ENCODE measurements at regions not wholly inside any gene's neighbourhood (a gene's known extent, or its start where the extent isn't known, plus 50 kb on each side); places are given as distances from the start of the nearest gene placed in this dataset.

DNA sequence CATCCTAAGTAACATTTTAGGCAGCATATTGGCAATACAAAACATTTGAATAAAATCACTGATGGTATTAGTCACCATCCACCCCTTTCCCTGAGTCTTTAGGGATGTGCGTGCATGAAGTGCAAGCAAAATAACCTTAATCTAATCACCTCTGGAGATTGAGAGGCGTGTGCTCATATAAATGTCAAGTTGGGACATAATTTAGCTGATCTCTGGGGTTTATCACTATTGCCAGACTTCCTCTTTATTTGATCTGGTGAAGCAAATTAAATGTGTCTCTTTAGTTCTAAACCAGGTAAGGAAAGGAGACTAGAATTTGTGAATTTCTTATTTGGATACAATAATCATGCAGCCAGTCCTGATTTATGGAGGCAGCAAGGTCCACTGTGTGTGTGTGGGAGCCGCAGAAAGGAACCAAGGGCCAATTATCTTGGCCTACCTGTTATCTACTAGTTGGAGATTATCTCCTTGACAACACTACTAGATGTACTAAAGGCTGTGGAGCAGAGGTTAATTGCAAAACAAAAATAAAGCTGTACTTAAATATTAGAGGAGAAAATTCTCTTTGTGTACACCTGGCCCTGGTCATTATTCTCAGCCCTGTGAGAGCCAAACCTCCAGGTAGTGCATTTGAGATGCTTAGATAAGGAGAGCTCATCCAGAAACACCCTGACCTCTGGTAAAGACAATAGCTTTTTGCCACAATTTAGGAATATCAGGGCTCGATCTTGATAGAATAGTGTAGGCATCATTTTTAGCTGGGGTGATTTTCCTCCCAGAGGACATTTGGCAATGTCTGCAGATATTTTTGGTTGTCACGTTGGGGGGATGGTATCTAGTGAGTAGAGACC is 78.2 kb downstream of the HRH4 start:
- no peaks in the 10 kb centered on the region; the same call in 1 of the 2 replicates for H3K79me2 ChIP-seq (ENCODE audit: insufficient read depth, low read length)
- H3K9me3 ChIP-seq (ENCODE audit: control insufficient read depth, low read depth, low read length), result no peaks in the 10 kb centered on the region
- DNase-seq, result no peak
- no peak overlapping the region for H4K91ac ChIP-seq (ENCODE audit: insufficient read length, low read depth, low read length)
- H3K4me2 ChIP-seq (ENCODE audit: insufficient read depth, insufficient read length, low read length), result no peak overlapping the region
- H3K56ac ChIP-seq (ENCODE audit: insufficient read length, low read depth, low read length), result no peak overlapping the region
- H3K79me1 ChIP-seq (ENCODE audit: insufficient read depth, low read depth, low read length, poor library complexity, severe bottlenecking), result no peaks in the 10 kb centered on the region
- H2BK15ac ChIP-seq (ENCODE audit: low read depth, low read length), result no peak overlapping the region
- H3K14ac ChIP-seq (ENCODE audit: insufficient read depth, low read length), result no peak overlapping the region
- no peak overlapping the region for H3K23ac ChIP-seq (ENCODE audit: insufficient read length, low read depth, low read length)
- H3K18ac ChIP-seq (ENCODE audit: insufficient read length, low read depth, low read length), result no peak overlapping the region
- H4K5ac ChIP-seq (ENCODE audit: insufficient read length, low read depth, low read length), result no peak overlapping the region
- no peak overlapping the region for H4K8ac ChIP-seq (replicated peaks; ENCODE audit: insufficient read length, low read depth, low read length)
- no CpG with 5 or more reads among the region's 5 CpGs for WGBS (ENCODE audit: extremely low coverage, insufficient read length, low lambda C conversion rate)
- H2BK5ac ChIP-seq (ENCODE audit: insufficient read length, low read length), result no peak overlapping the region
- Mint-ChIP-seq H3K4me3 (no peak overlapping the region), H3K9me3 (no peaks in the 10 kb centered on the region), H3K27ac (no peak overlapping the region), H3K4me1 (peaks cover 0 to 5% of the 10 kb centered on the region in 2 experiments; a peak in 1 of 4 replicates), H3K27me3 (ENCODE audit: low read depth) (peaks cover 6% of the 10 kb centered on the region), H3K36me3 (ENCODE audit: insufficient read depth in 1 of 3, low read depth in 3 of 3) (no peaks in the 10 kb centered on the region)
- no peaks in the 10 kb centered on the region for H4K20me1 ChIP-seq (ENCODE audit: control insufficient read depth, insufficient read depth, insufficient read length)
- H3K4me1 ChIP-seq (ENCODE audit: insufficient read depth, low read length), result no peaks in the 10 kb centered on the region
- H2BK20ac ChIP-seq (ENCODE audit: low read depth, low read length, poor library complexity, severe bottlenecking), result no peak overlapping the region
- no peak overlapping the region for H2BK120ac ChIP-seq (ENCODE audit: low read depth, low read length, poor library complexity, severe bottlenecking)
- no peak overlapping the region for H3K4ac ChIP-seq (ENCODE audit: low read depth, low read length)
- TF ChIP-seq, protein P1, sequence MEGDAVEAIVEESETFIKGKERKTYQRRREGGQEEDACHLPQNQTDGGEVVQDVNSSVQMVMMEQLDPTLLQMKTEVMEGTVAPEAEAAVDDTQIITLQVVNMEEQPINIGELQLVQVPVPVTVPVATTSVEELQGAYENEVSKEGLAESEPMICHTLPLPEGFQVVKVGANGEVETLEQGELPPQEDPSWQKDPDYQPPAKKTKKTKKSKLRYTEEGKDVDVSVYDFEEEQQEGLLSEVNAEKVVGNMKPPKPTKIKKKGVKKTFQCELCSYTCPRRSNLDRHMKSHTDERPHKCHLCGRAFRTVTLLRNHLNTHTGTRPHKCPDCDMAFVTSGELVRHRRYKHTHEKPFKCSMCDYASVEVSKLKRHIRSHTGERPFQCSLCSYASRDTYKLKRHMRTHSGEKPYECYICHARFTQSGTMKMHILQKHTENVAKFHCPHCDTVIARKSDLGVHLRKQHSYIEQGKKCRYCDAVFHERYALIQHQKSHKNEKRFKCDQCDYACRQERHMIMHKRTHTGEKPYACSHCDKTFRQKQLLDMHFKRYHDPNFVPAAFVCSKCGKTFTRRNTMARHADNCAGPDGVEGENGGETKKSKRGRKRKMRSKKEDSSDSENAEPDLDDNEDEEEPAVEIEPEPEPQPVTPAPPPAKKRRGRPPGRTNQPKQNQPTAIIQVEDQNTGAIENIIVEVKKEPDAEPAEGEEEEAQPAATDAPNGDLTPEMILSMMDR (conservative IDR thresholded peaks at IDR 0.05), result no peak
- no peaks in the 10 kb centered on the region for H3K23me2 ChIP-seq (ENCODE audit: insufficient read length, low read depth, low read length, poor library complexity, severe bottlenecking)
- no peak overlapping the region for H3K27ac ChIP-seq (ENCODE audit: insufficient read length, low read depth, low read length)
- H3K27me3 ChIP-seq (ENCODE audit: insufficient read depth, low read length), result no peaks in the 10 kb centered on the region
- H3T11ph ChIP-seq (ENCODE audit: low read length), result no peak overlapping the region
- no peak overlapping the region for H2AFZ ChIP-seq (ENCODE audit: low read length)
- no peak overlapping the region for H3K9ac ChIP-seq (ENCODE audit: extremely low read depth, insufficient read length, low read length)
- H2AK5ac ChIP-seq (ENCODE audit: insufficient read length, low read length), result no peak overlapping the region
- H2BK12ac ChIP-seq (ENCODE audit: insufficient read length, low read depth, low read length), result no peak overlapping the region
